Neuronal stem cell (in vitro differentiated cells): ENCODE measurements at regions not wholly inside any gene's neighbourhood (a gene's known extent, or its start where the extent isn't known, plus 50 kb on each side); places are given as distances from the start of the nearest gene placed in this dataset.

Experiments
- DNase-seq: peaks from one replicate; pipeline ENCODE4 v3.0.0-alpha.2; 2013; ENCODE audit warnings: low spot score
- H2AFZ ChIP-seq: one replicate; pipeline ENCODE4 v1.6.1; 2013; ENCODE audit warnings: mild to moderate bottlenecking, low read length, inconsistent platforms
- H2AK5ac ChIP-seq: 2 replicates; pipeline ENCODE4 v1.6.1; 2013; ENCODE audit warnings: low read depth, mild to moderate bottlenecking, inconsistent platforms, low read length, moderate library complexity, mixed read lengths
- H2BK120ac ChIP-seq: 2 replicates; pipeline ENCODE4 v1.6.1; 2013; ENCODE audit warnings: low read depth, mild to moderate bottlenecking, inconsistent platforms, low read length, moderate library complexity, mixed read lengths
- H2BK12ac ChIP-seq: one replicate; pipeline ENCODE4 v1.6.1; 2013; ENCODE audit warnings: low read length, inconsistent platforms
- H2BK15ac ChIP-seq: 2 replicates; pipeline ENCODE4 v1.6.1; 2013; ENCODE audit warnings: mild to moderate bottlenecking, low read length, inconsistent platforms, mixed read lengths
- H2BK5ac ChIP-seq: one replicate; pipeline ENCODE4 v1.6.1; 2013; ENCODE audit warnings: inconsistent platforms, mild to moderate bottlenecking, low read length, moderate library complexity
- H3K14ac ChIP-seq: one replicate; pipeline ENCODE4 v1.6.1; 2013; ENCODE audit warnings: low read length, inconsistent platforms
- H3K18ac ChIP-seq: 2 replicates; pipeline ENCODE4 v1.6.1; 2013; ENCODE audit warnings: low read length, inconsistent platforms
- H3K23ac ChIP-seq: 2 replicates; pipeline ENCODE4 v1.6.1; 2013; ENCODE audit warnings: low read depth, mild to moderate bottlenecking, mixed read lengths, low read length, inconsistent platforms; ENCODE audit not compliant: poor library complexity
- H3K27ac ChIP-seq: replicated peaks from 3 replicates; pipeline ENCODE4 v1.5.1; 2013; ENCODE audit warnings: low read length, inconsistent platforms
- H3K27me3 ChIP-seq, 3 experiments: 2 replicates each; pipeline ENCODE4 v1.6.1; 2013; ENCODE audit warnings: low read length in 3 of 3, mild to moderate bottlenecking in 2 of 3, inconsistent platforms in 1 of 3, low read depth in 1 of 3, mixed read lengths in 1 of 3, moderate library complexity in 1 of 3; ENCODE audit not compliant: control insufficient read depth in 3 of 3, insufficient read depth in 3 of 3
- H3K36me3 ChIP-seq, 2 donors: replicated peaks in 1 of 2; 2 replicates each; pipeline ENCODE4 v1.6.1; 2013; ENCODE audit warnings: low read length in 2 of 2; ENCODE audit not compliant: control insufficient read depth in 2 of 2, insufficient read depth in 2 of 2
- H3K4ac ChIP-seq: 2 replicates; pipeline ENCODE4 v1.6.1; 2013; ENCODE audit warnings: inconsistent platforms, mild to moderate bottlenecking, low read length, moderate library complexity
- H3K4me1 ChIP-seq, 2 donors: 1 replicate in 1 of 2; 2 replicates in 1 of 2; pipeline ENCODE4 v1.6.1; 2013; ENCODE audit warnings: low read length in 2 of 2, low read depth in 1 of 2; ENCODE audit not compliant: control insufficient read depth in 2 of 2, insufficient read depth in 1 of 2
- H3K4me2 ChIP-seq: one replicate; pipeline ENCODE4 v1.6.1; 2013; ENCODE audit warnings: mild to moderate bottlenecking, low read length, inconsistent platforms; ENCODE audit not compliant: insufficient read depth, poor library complexity, severe bottlenecking
- H3K4me3 ChIP-seq, 2 donors: 2 replicates each; pipeline ENCODE4 v1.5.1; 2013; ENCODE audit warnings: low read length in 2 of 2, mild to moderate bottlenecking in 2 of 2, inconsistent platforms in 1 of 2, moderate library complexity in 1 of 2
- H3K79me1 ChIP-seq: one replicate; pipeline ENCODE4 v1.6.1; 2013; ENCODE audit warnings: low read depth, mild to moderate bottlenecking, inconsistent platforms, low read length, moderate library complexity
- H3K9ac ChIP-seq: one replicate; pipeline ENCODE4 v1.6.1; 2013; ENCODE audit warnings: mild to moderate bottlenecking, low read depth, low read length, inconsistent platforms; ENCODE audit not compliant: poor library complexity
- H3K9me3 ChIP-seq, 2 donors: replicated peaks in 1 of 2; 2 replicates each; pipeline versions ENCODE3 to v1.6.1; 2013; ENCODE audit warnings: low read length in 2 of 2, mild to moderate bottlenecking in 2 of 2, inconsistent platforms in 1 of 2, low read depth in 1 of 2, mixed read lengths in 1 of 2, moderate library complexity in 1 of 2; ENCODE audit not compliant: control insufficient read depth in 2 of 2, insufficient read depth in 1 of 2
- H4K8ac ChIP-seq: one replicate; pipeline ENCODE4 v1.6.1; 2013; ENCODE audit warnings: low read depth, mild to moderate bottlenecking, inconsistent platforms, low read length, moderate library complexity
- H4K91ac ChIP-seq: one replicate; pipeline ENCODE4 v1.6.1; 2013; ENCODE audit warnings: low read length, low read depth, mild to moderate bottlenecking, inconsistent platforms; ENCODE audit not compliant: poor library complexity
- WGBS, 2 donors: extraction: QIAGEN DNeasy Blood & Tissue Kit; methylation state at CpG; one replicate each; pipeline ENCODE4 v1.1.7; 2013; ENCODE audit warnings: missing lambda C conversion rate in 2 of 2, mixed read lengths in 1 of 2; ENCODE audit not compliant: insufficient read length in 2 of 2, insufficient replicate concordance in 1 of 2; ENCODE audit errors: extremely low coverage in 2 of 2; 5-methylcytosine and 5-hydroxymethylcytosine counted together

DNA sequence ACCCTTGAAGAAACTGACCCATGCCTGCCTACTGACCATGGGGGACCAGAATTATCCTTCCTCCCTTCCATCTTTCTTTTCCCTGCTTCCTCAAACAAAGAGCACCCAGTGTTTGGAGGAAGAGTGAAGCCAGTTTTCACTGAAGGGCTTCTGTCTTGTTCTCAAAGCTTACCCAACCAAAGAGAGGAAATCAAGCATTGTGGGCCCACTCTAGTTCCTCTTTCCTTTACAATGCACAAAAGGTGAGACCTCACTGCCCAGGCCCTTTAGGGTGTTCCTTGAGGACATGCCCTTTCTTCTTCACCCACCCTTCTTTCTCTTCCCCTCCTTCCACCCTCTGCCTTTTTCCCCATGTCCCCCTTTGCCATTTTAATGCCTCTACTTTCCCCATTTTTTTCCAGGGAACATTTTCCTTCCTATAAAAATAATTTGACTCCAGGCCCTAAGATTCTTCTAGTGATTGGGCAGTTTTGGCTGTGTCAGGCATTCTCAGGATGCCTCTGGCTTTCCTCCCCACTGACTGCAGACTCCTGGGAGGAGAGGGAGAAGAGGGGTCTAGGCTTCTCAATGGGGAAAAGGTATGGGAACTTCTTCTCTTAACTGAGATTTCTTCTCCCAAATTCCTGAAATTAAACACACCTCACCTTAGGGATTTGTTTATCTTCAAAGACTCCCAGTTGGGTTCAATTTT lies 126.6 kb upstream of the RMDN2 start:
- H3K23ac ChIP-seq = no peak overlapping the region
- no peak overlapping the region for H2BK5ac ChIP-seq
- H3K4me3 ChIP-seq = no peak overlapping the region
- H2AFZ ChIP-seq = no peak overlapping the region
- H3K4ac ChIP-seq = no peak overlapping the region
- no peaks in the 10 kb centered on the region for H3K36me3 ChIP-seq
- H3K18ac ChIP-seq = no peak overlapping the region
- no peak overlapping the region for H2BK12ac ChIP-seq
- DNase-seq = no peak
- H2AK5ac ChIP-seq = no peak overlapping the region
- no peak overlapping the region for H4K91ac ChIP-seq
- no peaks in the 10 kb centered on the region for H3K79me1 ChIP-seq
- peaks cover 0 to 4% (median 0%) of the 10 kb centered on the region in 3 experiments for H3K27me3 ChIP-seq
- no peak overlapping the region for H3K4me2 ChIP-seq
- no peak overlapping the region for H3K9ac ChIP-seq
- no peak overlapping the region for H3K14ac ChIP-seq
- H3K4me1 ChIP-seq = no peaks in the 10 kb centered on the region
- H3K27ac ChIP-seq = no peak overlapping the region
- H2BK15ac ChIP-seq = no peak overlapping the region
- no peak overlapping the region for H2BK120ac ChIP-seq
- no peak overlapping the region for H4K8ac ChIP-seq
- H3K9me3 ChIP-seq = no peaks in the 10 kb centered on the region

GRCh38 chr2:37800176-37800858 lies 124.8 kb upstream of the RMDN2 start:
- no peak overlapping the region for H3K27ac ChIP-seq
- no peaks in the 10 kb centered on the region for H3K4me1 ChIP-seq

DNA sequence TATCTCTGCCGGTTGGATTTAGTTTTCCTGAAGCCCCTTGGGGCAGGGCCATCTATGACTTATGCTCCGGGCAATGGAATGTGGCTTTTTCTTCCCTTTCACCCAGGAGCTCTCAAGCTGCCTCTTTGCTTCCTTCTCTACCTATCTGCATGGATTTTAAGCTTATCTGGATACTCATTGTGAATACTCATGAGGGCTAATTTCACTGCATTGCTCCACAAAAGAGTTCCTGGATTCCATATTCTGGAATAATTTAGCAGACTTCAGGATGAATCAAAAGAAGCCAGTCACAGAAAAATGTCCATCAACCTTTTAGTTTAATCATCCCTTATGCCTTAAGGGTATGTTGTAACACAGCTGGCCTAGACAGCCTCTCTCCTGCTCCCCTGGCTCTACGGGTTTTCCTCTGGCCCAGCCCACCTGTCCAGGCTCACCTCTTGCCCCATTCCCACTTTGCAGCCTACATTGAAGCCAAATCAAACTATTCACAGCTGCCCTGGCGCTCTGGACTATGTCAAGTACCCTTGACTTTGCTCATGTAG lies 122.8 kb upstream of the RMDN2 start:
- Histone ChIP-seq H4K91ac (no peak overlapping the region), H3K4me2 (no peak overlapping the region), H3K4me3 (no peak overlapping the region), H4K8ac (no peak overlapping the region), H3K23ac (no peak overlapping the region), H3K4me1 (no peaks in the 10 kb centered on the region), H2AFZ (no peak overlapping the region), H3K36me3 (no peaks in the 10 kb centered on the region), H2BK5ac (no peak overlapping the region), H3K18ac (no peak overlapping the region), H3K9ac (no peak overlapping the region), H2BK15ac (no peak overlapping the region), H3K14ac (no peak overlapping the region), H3K4ac (no peak overlapping the region), H3K27me3 (no peaks in the 10 kb centered on the region), H3K79me1 (no peaks in the 10 kb centered on the region), H2BK120ac (no peak overlapping the region), H3K9me3 (no peaks in the 10 kb centered on the region), H2BK12ac (no peak overlapping the region), H3K27ac (no peak overlapping the region), H2AK5ac (no peak overlapping the region)
- WGBS, 2 donors = no CpG with 5 or more reads among the region's 4 CpGs
- no peak for DNase-seq

More at GRCh38 chr2:37800176-37800858, 124.8 kb upstream of the RMDN2 start:
- Histone ChIP-seq H3K79me1 (no peaks in the 10 kb centered on the region), H3K27me3 (peaks cover 0 to 4% (median 0%) of the 10 kb centered on the region in 3 experiments), H2AK5ac (no peak overlapping the region), H3K14ac (no peak overlapping the region), H2BK5ac (no peak overlapping the region), H3K4me3 (no peak overlapping the region), H3K9ac (no peak overlapping the region), H2BK15ac (no peak overlapping the region), H3K9me3 (no peaks in the 10 kb centered on the region), H2AFZ (no peak overlapping the region), H3K23ac (no peak overlapping the region), H3K4ac (no peak overlapping the region), H4K8ac (no peak overlapping the region), H3K36me3 (no peaks in the 10 kb centered on the region), H2BK12ac (no peak overlapping the region), H2BK120ac (no peak overlapping the region), H4K91ac (no peak overlapping the region), H3K18ac (no peak overlapping the region), H3K4me2 (no peak overlapping the region)
- no peak for DNase-seq
- WGBS, 2 donors = no CpG with 5 or more reads among the region's 2 CpGs

- H3K27ac ChIP-seq = no peak overlapping the region
- H4K91ac ChIP-seq = no peak overlapping the region
- H4K8ac ChIP-seq = no peak overlapping the region
- H3K23ac ChIP-seq = no peak overlapping the region
- no peak overlapping the region for H2BK120ac ChIP-seq
- no peak overlapping the region for H2BK12ac ChIP-seq
- no peak overlapping the region for H3K18ac ChIP-seq
- H3K9ac ChIP-seq = no peak overlapping the region
- no peak for DNase-seq
- H3K27me3 ChIP-seq = no peaks in the 10 kb centered on the region
- H2BK15ac ChIP-seq = no peak overlapping the region
- no peak overlapping the region for H2BK5ac ChIP-seq
- no peaks in the 10 kb centered on the region for H3K9me3 ChIP-seq
- no peaks in the 10 kb centered on the region for H3K36me3 ChIP-seq
- no peak overlapping the region for H3K4me2 ChIP-seq
- H2AK5ac ChIP-seq = no peak overlapping the region
- H3K79me1 ChIP-seq = no peaks in the 10 kb centered on the region
- H3K14ac ChIP-seq = no peak overlapping the region
- H3K4me3 ChIP-seq = no peak overlapping the region
- H2AFZ ChIP-seq = no peak overlapping the region
- H3K4me1 ChIP-seq = no peaks in the 10 kb centered on the region
- H3K4ac ChIP-seq = no peak overlapping the region
These were observed 122.1 kb upstream of the RMDN2 start for GRCh38 chr2:37802899-37803379.
